ENCODE measurements at regions not wholly inside any gene's neighbourhood (a gene's known extent, or its start where the extent isn't known, plus 50 kb on each side); places are given as distances from the start of the nearest gene placed in this dataset.

GRCh38 chr16:79679334-79679733 lies 78.8 kb upstream of the MAF start:
- TF ChIP-seq CTCF (conservative IDR thresholded peaks at IDR 0.05 in 1 of 2, IDR thresholded peaks at IDR 0.05 in 1 of 2; ENCODE audit: extremely low read depth in 1 of 2, insufficient read depth in 1 of 2, low read depth in 1 of 2, low read length in 2 of 2) (no peak), EZH2 (IDR thresholded peaks at IDR 0.05; ENCODE audit: borderline replicate concordance, low read length) (no peak)
